WTC11 (cell line): ENCODE measurements at regions not wholly inside any gene's neighbourhood (a gene's known extent, or its start where the extent isn't known, plus 50 kb on each side); places are given as distances from the start of the nearest gene placed in this dataset.

Experiments
- ATAC-seq: fragments of 200-7000 bp; cut with Tn5 transposase; 2 replicates; pipeline ENCODE4 v1.10.0; 2021; ENCODE audit warnings: mild to moderate bottlenecking, moderate library complexity
- CTCF ChIA-PET: fragments of 300-600 bp; sonication (Branson Sonifier 250); formaldehyde crosslinking; loops from one replicate; lab custom pipeline; 2021; ENCODE audit warnings: antibody characterized with exemption; lab: Charles Lee
- POLR2A ChIA-PET: fragments of 350-600 bp; sonication (Branson Sonifier 250); formaldehyde crosslinking; loops from one replicate; lab custom pipeline; 2021; ENCODE audit warnings: antibody characterized with exemption; lab: Charles Lee
- DNase-seq: peaks from one replicate; pipeline ENCODE4 v3.0.0; 2021; ENCODE audit warnings: low spot score
- H3K27ac Mint-ChIP-seq: 2 replicates; pipeline ENCODE4 v1.8.0; 2021; ENCODE audit warnings: mixed read lengths
- H3K27me3 Mint-ChIP-seq: 2 replicates; pipeline ENCODE4 v1.8.0; 2021; ENCODE audit warnings: low read depth, mild to moderate bottlenecking, moderate library complexity, mixed read lengths
- H3K36me3 Mint-ChIP-seq: 2 replicates; pipeline ENCODE4 v1.8.0; 2021; ENCODE audit warnings: mixed read lengths
- H3K4me1 Mint-ChIP-seq: 2 replicates; pipeline ENCODE4 v1.8.0; 2022; ENCODE audit warnings: mixed read lengths
- H3K4me3 Mint-ChIP-seq: 2 replicates; pipeline ENCODE4 v1.8.0; 2021; ENCODE audit warnings: mild to moderate bottlenecking, moderate library complexity, mixed read lengths
- H3K9me3 Mint-ChIP-seq: 2 replicates; pipeline ENCODE4 v1.8.0; 2021; ENCODE audit warnings: mixed read lengths
- CREB1 ChIP-seq: sonication (generic); formaldehyde crosslinking; IDR thresholded peaks from 2 replicates; pipeline ENCODE4 v1.8.0; 2023; ENCODE audit warnings: mild to moderate bottlenecking, missing genetic modification reagents
- CTCF ChIP-seq: fragments of 200-600 bp; IDR thresholded peaks from 2 replicates; pipeline ENCODE4 v1.8.0; 2022; ENCODE audit warnings: antibody characterized with exemption
- ELF4 ChIP-seq: sonication (generic); formaldehyde crosslinking; IDR thresholded peaks from 2 replicates; pipeline ENCODE4 v1.8.1; 2022; ENCODE audit warnings: low read depth, mild to moderate bottlenecking, moderate library complexity, missing genetic modification reagents
- ESRRA ChIP-seq: sonication (generic); formaldehyde crosslinking; IDR thresholded peaks from 2 replicates; pipeline ENCODE4 v1.8.1; 2022; ENCODE audit warnings: mild to moderate bottlenecking, missing genetic modification reagents, borderline replicate concordance
- ETV6 ChIP-seq: sonication (generic); formaldehyde crosslinking; IDR thresholded peaks from 2 replicates; pipeline ENCODE4 v1.8.1; 2022; ENCODE audit warnings: mild to moderate bottlenecking, missing genetic modification reagents
- GABPB1 ChIP-seq: sonication (generic); formaldehyde crosslinking; IDR thresholded peaks from 2 replicates; pipeline ENCODE4 v1.8.1; 2023; ENCODE audit warnings: mild to moderate bottlenecking, missing genetic modification reagents
- GRHL2 ChIP-seq: fragments of 250-450 bp; sonication (Bioruptor Pico); IDR thresholded peaks from 2 replicates; pipeline ENCODE4 v1.8.0; 2022; ENCODE audit warnings: mild to moderate bottlenecking, moderate library complexity; ENCODE audit not compliant: insufficient replicate concordance, severe bottlenecking
- HMGA2 ChIP-seq: fragments of 250-450 bp; sonication (Bioruptor Pico); IDR thresholded peaks from 2 replicates; pipeline ENCODE4 v1.4.0; 2021; ENCODE audit warnings: mild to moderate bottlenecking, moderate library complexity
- MXD4 ChIP-seq: fragments of 250-450 bp; sonication (Bioruptor Pico); IDR thresholded peaks from 2 replicates; pipeline ENCODE4 v1.8.0; 2021; ENCODE audit warnings: mild to moderate bottlenecking, moderate library complexity, borderline replicate concordance
- RELA ChIP-seq: sonication (generic); formaldehyde crosslinking; IDR thresholded peaks from 2 replicates; pipeline ENCODE4 v1.8.1; 2022; ENCODE audit warnings: missing genetic modification reagents, mild to moderate bottlenecking, borderline replicate concordance
- RORB ChIP-seq: fragments of 250-450 bp; sonication (Bioruptor Pico); IDR thresholded peaks from 2 replicates; pipeline ENCODE4 v1.9.0; 2021; ENCODE audit warnings: mild to moderate bottlenecking
- SOX15 ChIP-seq: fragments of 250-450 bp; sonication (Bioruptor Pico); IDR thresholded peaks from 2 replicates; pipeline ENCODE4 v1.9.0; 2021; ENCODE audit warnings: mild to moderate bottlenecking
- ZNF121 ChIP-seq: sonication (generic); formaldehyde crosslinking; IDR thresholded peaks from 2 replicates; pipeline ENCODE4 v1.8.0; 2023; ENCODE audit warnings: missing genetic modification reagents
- ZNF232 ChIP-seq: sonication (generic); formaldehyde crosslinking; IDR thresholded peaks from 2 replicates; pipeline ENCODE4 v1.8.0; 2022; ENCODE audit warnings: mild to moderate bottlenecking, missing genetic modification reagents
- ZNF396 ChIP-seq: fragments of 250-450 bp; sonication (Bioruptor Pico); IDR thresholded peaks from 2 replicates; pipeline ENCODE4 v1.8.0; 2021; ENCODE audit warnings: mild to moderate bottlenecking, moderate library complexity, borderline replicate concordance
- TF ChIP-seq, protein P1 (sequence below): sonication (generic); formaldehyde crosslinking; conservative IDR thresholded peaks from 2 replicates; pipeline ENCODE4 v1.8.1; 2022; ENCODE audit warnings: mild to moderate bottlenecking, missing genetic modification reagents
- TF ChIP-seq, protein P2 (sequence below): sonication (generic); formaldehyde crosslinking; IDR thresholded peaks from 2 replicates; pipeline ENCODE4 v1.8.1; 2023; ENCODE audit warnings: mild to moderate bottlenecking, missing genetic modification reagents, moderate library complexity
- TF ChIP-seq, protein P3 (sequence below): sonication (generic); formaldehyde crosslinking; IDR thresholded peaks from 2 replicates; pipeline ENCODE4 v1.8.0; 2022; ENCODE audit warnings: mild to moderate bottlenecking, missing genetic modification reagents
- TF ChIP-seq, protein P4 (sequence below): sonication (generic); formaldehyde crosslinking; IDR thresholded peaks from 2 replicates; pipeline ENCODE4 v1.8.1; 2023; ENCODE audit warnings: mild to moderate bottlenecking, missing genetic modification reagents

DNA sequence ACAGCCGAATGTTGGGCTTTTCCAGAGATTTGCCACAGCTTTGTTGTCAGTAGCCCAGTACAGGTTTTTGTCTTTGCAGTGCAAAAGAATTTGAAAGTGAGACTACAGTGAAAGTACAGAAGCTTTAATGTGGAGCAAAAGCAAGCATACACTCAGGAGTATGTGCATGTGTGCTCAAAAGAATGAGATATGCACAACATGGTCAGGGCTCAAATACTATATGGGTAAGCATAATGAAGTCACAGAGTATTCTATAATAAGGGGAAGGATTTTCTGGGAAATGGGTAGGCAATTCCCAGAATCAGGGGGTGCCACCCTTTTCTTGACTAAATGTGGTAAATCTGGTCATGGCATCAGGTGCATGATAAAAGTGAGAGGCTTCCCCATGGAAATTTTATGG is 72.1 kb upstream of the SULT1C3 start:
- Mint-ChIP-seq H3K36me3 (no peaks in the 10 kb centered on the region), H3K9me3 (0 out of 2 replicates have a peak, but pooled peaks cover 3% of the 10 kb centered on the region), H3K4me1 (peaks cover 18% of the 10 kb centered on the region), H3K4me3 (no peak overlapping the region), H3K27me3 (no peaks in the 10 kb centered on the region), H3K27ac (no peak overlapping the region)
- TF ChIP-seq SOX15 (CRISPR knock-in tag): no peak
- TF ChIP-seq ZNF396 (CRISPR knock-in tag): no peak
- TF ChIP-seq GRHL2: no peak
- TF ChIP-seq, protein P1, sequence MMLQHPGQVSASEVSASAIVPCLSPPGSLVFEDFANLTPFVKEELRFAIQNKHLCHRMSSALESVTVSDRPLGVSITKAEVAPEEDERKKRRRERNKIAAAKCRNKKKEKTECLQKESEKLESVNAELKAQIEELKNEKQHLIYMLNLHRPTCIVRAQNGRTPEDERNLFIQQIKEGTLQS: no peak
- no peak for TF ChIP-seq HMGA2 (CRISPR knock-in tag)
- TF ChIP-seq ZNF232 (CRISPR knock-in tag): no peak
- TF ChIP-seq ETV6 (CRISPR knock-in tag): no peak
- TF ChIP-seq RELA: no peak
- TF ChIP-seq MXD4 (CRISPR knock-in tag): no peak
- TF ChIP-seq, protein P2, sequence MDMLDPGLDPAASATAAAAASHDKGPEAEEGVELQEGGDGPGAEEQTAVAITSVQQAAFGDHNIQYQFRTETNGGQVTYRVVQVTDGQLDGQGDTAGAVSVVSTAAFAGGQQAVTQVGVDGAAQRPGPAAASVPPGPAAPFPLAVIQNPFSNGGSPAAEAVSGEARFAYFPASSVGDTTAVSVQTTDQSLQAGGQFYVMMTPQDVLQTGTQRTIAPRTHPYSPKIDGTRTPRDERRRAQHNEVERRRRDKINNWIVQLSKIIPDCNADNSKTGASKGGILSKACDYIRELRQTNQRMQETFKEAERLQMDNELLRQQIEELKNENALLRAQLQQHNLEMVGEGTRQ: no peak
- no peak for TF ChIP-seq GABPB1
- no peak for TF ChIP-seq ELF4 (CRISPR knock-in tag)
- TF ChIP-seq, protein P3, sequence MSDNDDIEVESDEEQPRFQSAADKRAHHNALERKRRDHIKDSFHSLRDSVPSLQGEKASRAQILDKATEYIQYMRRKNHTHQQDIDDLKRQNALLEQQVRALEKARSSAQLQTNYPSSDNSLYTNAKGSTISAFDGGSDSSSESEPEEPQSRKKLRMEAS (CRISPR knock-in tag): no peak
- TF ChIP-seq CTCF: no peak
- TF ChIP-seq ESRRA: no peak
- no peak for TF ChIP-seq CREB1
- ATAC-seq (no peak), DNase-seq (no peak)
- POLR2A ChIA-PET: no interaction called here
- CTCF ChIA-PET: no interaction called here

GRCh38 chr2:108169982-108170625 is 69.7 kb upstream of the SULT1C3 start:
- no peaks in the 10 kb centered on the region for H3K36me3 Mint-ChIP-seq
- TF ChIP-seq CTCF (0 out of 2 replicates have a peak, but pooled peaks have one; percentile 15), ELF4 (CRISPR knock-in tag) (no peak)
- TF ChIP-seq, all 79 proteins: peak for 1
- CTCF ChIA-PET: interaction anchor here (0.8 to 2.3 kb wide), 16 partner anchors 10 to 259 kb away, joined by 3 to 14 read pairs (median 3); no protein-coding TSS in a partner anchor
- no peaks in the 10 kb centered on the region for H3K27me3 Mint-ChIP-seq
- ATAC-seq (peak; percentile 84), DNase-seq (no peak)
- H3K4me3 Mint-ChIP-seq: no peak overlapping the region
- H3K9me3 Mint-ChIP-seq: 0 out of 2 replicates have a peak, but pooled peaks cover 3% of the 10 kb centered on the region
- H3K4me1 Mint-ChIP-seq: no peaks in the 10 kb centered on the region
- POLR2A ChIA-PET: no interaction called here
- H3K27ac Mint-ChIP-seq: no peak overlapping the region

- no peaks in the 10 kb centered on the region for H3K4me1 Mint-ChIP-seq
Observed at GRCh38 chr2:108171657-108172056, 68.1 kb upstream of the SULT1C3 start.

More at GRCh38 chr2:108171657-108172056, 68.1 kb upstream of the SULT1C3 start:
- TF ChIP-seq, protein P4, sequence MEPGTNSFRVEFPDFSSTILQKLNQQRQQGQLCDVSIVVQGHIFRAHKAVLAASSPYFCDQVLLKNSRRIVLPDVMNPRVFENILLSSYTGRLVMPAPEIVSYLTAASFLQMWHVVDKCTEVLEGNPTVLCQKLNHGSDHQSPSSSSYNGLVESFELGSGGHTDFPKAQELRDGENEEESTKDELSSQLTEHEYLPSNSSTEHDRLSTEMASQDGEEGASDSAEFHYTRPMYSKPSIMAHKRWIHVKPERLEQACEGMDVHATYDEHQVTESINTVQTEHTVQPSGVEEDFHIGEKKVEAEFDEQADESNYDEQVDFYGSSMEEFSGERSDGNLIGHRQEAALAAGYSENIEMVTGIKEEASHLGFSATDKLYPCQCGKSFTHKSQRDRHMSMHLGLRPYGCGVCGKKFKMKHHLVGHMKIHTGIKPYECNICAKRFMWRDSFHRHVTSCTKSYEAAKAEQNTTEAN (CRISPR knock-in tag): no peak
- TF ChIP-seq CREB1 (no peak), RORB (CRISPR knock-in tag) (no peak), ZNF121 (CRISPR knock-in tag) (no peak)
- TF ChIP-seq, protein P1: no peak
- ATAC-seq (no peak), DNase-seq (no peak)
- ChIA-PET POLR2A (no interaction called here), CTCF (no interaction called here)
- no peaks in the 10 kb centered on the region for H3K36me3 Mint-ChIP-seq
- H3K27me3 Mint-ChIP-seq: no peaks in the 10 kb centered on the region
- H3K27ac Mint-ChIP-seq: no peak overlapping the region
- H3K9me3 Mint-ChIP-seq: 0 out of 2 replicates have a peak, but pooled peaks cover 3% of the 10 kb centered on the region
- no peak overlapping the region for H3K4me3 Mint-ChIP-seq
